ENCODE measurements at regions not wholly inside any gene's neighbourhood (a gene's known extent, or its start where the extent isn't known, plus 50 kb on each side); places are given as distances from the start of the nearest gene placed in this dataset.

DNA sequence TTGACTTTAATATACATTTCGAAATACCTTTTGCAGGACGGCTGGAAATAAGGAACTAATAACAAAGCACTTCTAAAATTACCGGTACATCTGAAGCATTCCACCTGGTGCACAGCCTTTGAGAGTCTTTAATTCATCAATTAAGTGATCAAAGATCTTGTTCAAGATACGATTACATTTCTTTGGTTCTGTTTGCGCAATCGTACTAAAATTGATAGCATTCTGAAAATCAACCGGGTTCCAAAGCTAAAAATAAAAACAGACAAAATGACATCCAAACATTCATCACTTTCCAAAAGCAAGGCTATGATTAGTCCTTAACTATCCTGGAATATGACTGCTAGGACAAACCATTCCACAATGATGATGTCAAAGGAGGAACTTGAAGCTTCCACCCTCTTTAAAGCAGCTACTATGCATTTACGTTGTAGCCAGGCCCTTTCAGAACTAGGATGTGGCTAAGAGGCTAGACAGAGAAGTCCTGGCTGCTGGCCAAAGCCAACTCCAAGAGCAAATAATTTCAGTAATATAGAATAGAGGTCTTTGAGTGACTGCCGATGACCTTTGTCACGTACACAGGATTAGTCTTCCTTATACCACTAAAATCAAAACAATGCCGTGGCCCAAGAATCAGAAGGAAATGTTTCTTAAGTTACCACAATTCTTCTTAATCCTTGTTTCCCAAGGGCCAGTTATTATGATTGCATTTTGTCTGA lies 299.8 kb upstream of the PSMD7 start:
- no peak for TF ChIP-seq POLR2AphosphoS5 (IDR thresholded peaks at IDR 0.05; ENCODE audit: low read depth, low read length)
- TF ChIP-seq, protein P1, sequence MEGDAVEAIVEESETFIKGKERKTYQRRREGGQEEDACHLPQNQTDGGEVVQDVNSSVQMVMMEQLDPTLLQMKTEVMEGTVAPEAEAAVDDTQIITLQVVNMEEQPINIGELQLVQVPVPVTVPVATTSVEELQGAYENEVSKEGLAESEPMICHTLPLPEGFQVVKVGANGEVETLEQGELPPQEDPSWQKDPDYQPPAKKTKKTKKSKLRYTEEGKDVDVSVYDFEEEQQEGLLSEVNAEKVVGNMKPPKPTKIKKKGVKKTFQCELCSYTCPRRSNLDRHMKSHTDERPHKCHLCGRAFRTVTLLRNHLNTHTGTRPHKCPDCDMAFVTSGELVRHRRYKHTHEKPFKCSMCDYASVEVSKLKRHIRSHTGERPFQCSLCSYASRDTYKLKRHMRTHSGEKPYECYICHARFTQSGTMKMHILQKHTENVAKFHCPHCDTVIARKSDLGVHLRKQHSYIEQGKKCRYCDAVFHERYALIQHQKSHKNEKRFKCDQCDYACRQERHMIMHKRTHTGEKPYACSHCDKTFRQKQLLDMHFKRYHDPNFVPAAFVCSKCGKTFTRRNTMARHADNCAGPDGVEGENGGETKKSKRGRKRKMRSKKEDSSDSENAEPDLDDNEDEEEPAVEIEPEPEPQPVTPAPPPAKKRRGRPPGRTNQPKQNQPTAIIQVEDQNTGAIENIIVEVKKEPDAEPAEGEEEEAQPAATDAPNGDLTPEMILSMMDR (IDR thresholded peaks at IDR 0.05): no peak

Data from Panc1 (cell line).